Thyroid gland (tissue), 4 donors: ENCODE measurements at regions not wholly inside any gene's neighbourhood (a gene's known extent, or its start where the extent isn't known, plus 50 kb on each side); places are given as distances from the start of the nearest gene placed in this dataset.
"Not testable (repeated sequence)": the region's sequence is repeated elsewhere in the genome, so short reads cannot be mapped to it uniquely, and the experiment has no call there.

Experiments
- POLR2A ChIP-seq, 2 donors: fragments of 450-650 bp; IDR thresholded peaks; one replicate each; pipeline ENCODE4 v1.6.1; 2017; ENCODE audit warnings: antibody characterized with exemption in 2 of 2, mild to moderate bottlenecking in 2 of 2, moderate library complexity in 1 of 2
- TF ChIP-seq, protein P1 (sequence below), 6 experiments: fragments of 200-600 bp in 3 of 6; fragments of 450-650 bp in 3 of 6; sonication (generic) in 3 of 6; IDR thresholded peaks; one replicate each; pipeline ENCODE4 v1.5.1; 2016 to 2019; ENCODE audit warnings: antibody characterized with exemption in 6 of 6, mild to moderate bottlenecking in 2 of 6, inconsistent platforms in 1 of 6, moderate library complexity in 1 of 6

DNA sequence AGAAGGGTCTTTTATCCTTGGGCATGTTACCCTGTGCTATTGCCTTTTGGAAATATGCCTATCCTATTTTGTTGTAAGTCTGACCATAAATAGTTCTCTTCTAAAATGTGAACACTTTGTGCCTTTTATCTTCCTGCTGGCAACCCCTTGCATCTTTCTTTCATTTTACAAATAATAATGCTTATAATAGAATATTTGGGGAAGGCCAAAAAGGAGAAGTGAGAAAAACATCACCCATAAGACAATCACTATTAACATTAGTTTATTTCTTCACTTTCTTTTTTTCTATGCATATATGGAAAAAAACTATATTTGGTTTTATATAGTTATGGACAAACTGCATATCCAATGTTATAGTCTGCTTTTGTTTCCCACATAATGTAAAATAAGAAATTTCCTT lies 64.9 kb upstream of the GBA3 start:
- TF ChIP-seq, protein P1, sequence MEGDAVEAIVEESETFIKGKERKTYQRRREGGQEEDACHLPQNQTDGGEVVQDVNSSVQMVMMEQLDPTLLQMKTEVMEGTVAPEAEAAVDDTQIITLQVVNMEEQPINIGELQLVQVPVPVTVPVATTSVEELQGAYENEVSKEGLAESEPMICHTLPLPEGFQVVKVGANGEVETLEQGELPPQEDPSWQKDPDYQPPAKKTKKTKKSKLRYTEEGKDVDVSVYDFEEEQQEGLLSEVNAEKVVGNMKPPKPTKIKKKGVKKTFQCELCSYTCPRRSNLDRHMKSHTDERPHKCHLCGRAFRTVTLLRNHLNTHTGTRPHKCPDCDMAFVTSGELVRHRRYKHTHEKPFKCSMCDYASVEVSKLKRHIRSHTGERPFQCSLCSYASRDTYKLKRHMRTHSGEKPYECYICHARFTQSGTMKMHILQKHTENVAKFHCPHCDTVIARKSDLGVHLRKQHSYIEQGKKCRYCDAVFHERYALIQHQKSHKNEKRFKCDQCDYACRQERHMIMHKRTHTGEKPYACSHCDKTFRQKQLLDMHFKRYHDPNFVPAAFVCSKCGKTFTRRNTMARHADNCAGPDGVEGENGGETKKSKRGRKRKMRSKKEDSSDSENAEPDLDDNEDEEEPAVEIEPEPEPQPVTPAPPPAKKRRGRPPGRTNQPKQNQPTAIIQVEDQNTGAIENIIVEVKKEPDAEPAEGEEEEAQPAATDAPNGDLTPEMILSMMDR (IDR thresholded peaks at IDR 0.05), result not testable (repeated sequence)
- TF ChIP-seq POLR2A (IDR thresholded peaks at IDR 0.05), result not testable (repeated sequence)
